Chondrocyte (in vitro differentiated cells): ENCODE measurements at regions not wholly inside any gene's neighbourhood (a gene's known extent, or its start where the extent isn't known, plus 50 kb on each side); places are given as distances from the start of the nearest gene placed in this dataset.

Source experiments
- DNase-seq: peaks from one replicate; pipeline ENCODE4 v3.0.0; 2021; ENCODE audit warnings: mixed read lengths, low spot score
- H3K27ac Mint-ChIP-seq: one replicate; pipeline ENCODE4 v1.8.0; 2021; ENCODE audit warnings: mild to moderate bottlenecking, moderate library complexity, mixed read lengths; ENCODE audit not compliant: unreplicated experiment
- H3K27me3 Mint-ChIP-seq: 2 replicates; pipeline ENCODE4 v1.8.0; 2021; ENCODE audit warnings: low read depth, mixed read lengths
- H3K36me3 Mint-ChIP-seq: 2 replicates; pipeline ENCODE4 v1.8.0; 2021; ENCODE audit warnings: low read depth, mixed read lengths
- H3K4me1 Mint-ChIP-seq: 2 replicates; pipeline ENCODE4 v1.8.0; 2021; ENCODE audit warnings: low read depth, mild to moderate bottlenecking, mixed read lengths
- H3K4me3 Mint-ChIP-seq: one replicate; pipeline ENCODE4 v1.8.0; 2021; ENCODE audit warnings: mild to moderate bottlenecking, moderate library complexity, mixed read lengths; ENCODE audit not compliant: unreplicated experiment
- H3K9me3 Mint-ChIP-seq: 2 replicates; pipeline ENCODE4 v1.8.0; 2021; ENCODE audit warnings: low read depth, mixed read lengths
- TF ChIP-seq, protein P1 (sequence below): fragments of 200-600 bp; sonication (generic); IDR thresholded peaks from 2 replicates; pipeline ENCODE4 v1.5.0; 2021; ENCODE audit warnings: antibody characterized with exemption, mild to moderate bottlenecking, moderate library complexity

DNA sequence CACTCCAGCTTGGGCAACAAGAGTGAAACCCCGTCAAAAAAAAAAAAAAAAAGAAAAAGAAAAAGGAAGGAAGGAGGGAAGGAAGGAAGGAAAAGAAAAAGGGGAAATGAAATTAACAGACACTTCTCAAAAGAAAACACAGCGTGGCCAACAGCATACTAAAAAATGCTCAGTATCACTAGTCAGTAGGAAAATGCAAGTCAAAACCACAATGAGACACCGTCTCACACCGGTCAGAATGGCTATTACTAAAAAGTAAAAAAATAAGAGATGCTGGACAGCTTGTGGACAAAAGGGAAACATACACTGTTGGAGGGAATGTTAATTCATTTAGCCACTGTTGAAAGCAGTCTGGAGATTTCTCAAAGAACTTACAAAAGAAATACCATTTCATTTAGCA, 369.5 kb upstream of the BRINP3 start:
- peaks cover 7% of the 10 kb centered on the region for H3K27me3 Mint-ChIP-seq
- H3K4me1 Mint-ChIP-seq = no peaks in the 10 kb centered on the region
- TF ChIP-seq, protein P1, sequence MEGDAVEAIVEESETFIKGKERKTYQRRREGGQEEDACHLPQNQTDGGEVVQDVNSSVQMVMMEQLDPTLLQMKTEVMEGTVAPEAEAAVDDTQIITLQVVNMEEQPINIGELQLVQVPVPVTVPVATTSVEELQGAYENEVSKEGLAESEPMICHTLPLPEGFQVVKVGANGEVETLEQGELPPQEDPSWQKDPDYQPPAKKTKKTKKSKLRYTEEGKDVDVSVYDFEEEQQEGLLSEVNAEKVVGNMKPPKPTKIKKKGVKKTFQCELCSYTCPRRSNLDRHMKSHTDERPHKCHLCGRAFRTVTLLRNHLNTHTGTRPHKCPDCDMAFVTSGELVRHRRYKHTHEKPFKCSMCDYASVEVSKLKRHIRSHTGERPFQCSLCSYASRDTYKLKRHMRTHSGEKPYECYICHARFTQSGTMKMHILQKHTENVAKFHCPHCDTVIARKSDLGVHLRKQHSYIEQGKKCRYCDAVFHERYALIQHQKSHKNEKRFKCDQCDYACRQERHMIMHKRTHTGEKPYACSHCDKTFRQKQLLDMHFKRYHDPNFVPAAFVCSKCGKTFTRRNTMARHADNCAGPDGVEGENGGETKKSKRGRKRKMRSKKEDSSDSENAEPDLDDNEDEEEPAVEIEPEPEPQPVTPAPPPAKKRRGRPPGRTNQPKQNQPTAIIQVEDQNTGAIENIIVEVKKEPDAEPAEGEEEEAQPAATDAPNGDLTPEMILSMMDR = no peak
- no peak for DNase-seq
- no peaks in the 10 kb centered on the region for H3K36me3 Mint-ChIP-seq
- no peak overlapping the region for H3K4me3 Mint-ChIP-seq
- H3K9me3 Mint-ChIP-seq = no peaks in the 10 kb centered on the region
- no peak overlapping the region for H3K27ac Mint-ChIP-seq

DNA sequence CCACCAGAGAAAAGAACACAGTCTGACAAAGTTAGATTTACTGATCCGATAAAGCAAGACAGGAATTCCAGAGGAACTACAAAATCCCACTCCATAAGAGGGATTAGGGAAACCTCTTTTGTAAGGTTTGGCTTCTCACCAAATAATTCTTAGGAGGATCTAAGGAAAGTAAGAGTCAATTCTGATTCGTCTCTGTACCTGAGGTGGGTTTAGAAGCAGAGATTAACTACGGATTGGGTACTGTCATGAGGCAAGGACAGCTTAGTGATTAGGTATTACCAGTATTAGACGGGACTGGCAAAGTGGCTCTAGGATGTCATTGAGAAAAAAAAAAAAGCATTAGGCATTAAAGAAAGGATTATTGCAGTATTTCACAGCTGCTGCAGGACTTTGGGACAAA, 371.7 kb upstream of the BRINP3 start:
- H3K27me3 Mint-ChIP-seq = peaks cover 11% of the 10 kb centered on the region

DNA sequence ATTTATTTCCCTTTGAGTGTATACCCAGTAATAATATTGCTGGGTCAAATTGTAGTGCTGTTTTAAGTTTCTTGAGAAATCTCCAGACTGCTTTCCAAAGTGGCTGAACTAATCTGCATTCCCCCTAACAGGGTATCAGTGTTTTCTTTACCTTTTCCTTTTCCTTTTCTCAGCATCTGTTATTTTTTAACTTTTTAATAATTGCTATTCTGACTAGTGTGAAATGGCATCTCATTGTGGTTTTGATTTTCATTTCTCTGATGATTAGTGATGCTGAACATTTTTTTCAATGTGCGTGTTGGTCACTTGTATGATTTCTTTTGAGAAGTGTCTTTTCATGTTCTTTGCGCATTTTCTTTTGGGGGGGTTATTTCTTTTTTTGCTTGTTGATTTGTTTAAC, 374.9 kb upstream of the BRINP3 start:
- TF ChIP-seq, protein P1 = no peak
- Mint-ChIP-seq H3K4me3 (no peak overlapping the region), H3K27ac (no peak overlapping the region), H3K27me3 (peaks cover 11% of the 10 kb centered on the region), H3K4me1 (no peaks in the 10 kb centered on the region), H3K9me3 (peaks cover 5% of the 10 kb centered on the region), H3K36me3 (no peaks in the 10 kb centered on the region)
- DNase-seq = no peak

More for the DNA sequence above, 371.7 kb upstream of the BRINP3 start:
- Mint-ChIP-seq H3K4me1 (no peaks in the 10 kb centered on the region), H3K36me3 (no peaks in the 10 kb centered on the region), H3K4me3 (no peak overlapping the region), H3K9me3 (no peaks in the 10 kb centered on the region), H3K27ac (no peak overlapping the region)
- TF ChIP-seq, protein P1 = no peak
- DNase-seq = no peak

DNA sequence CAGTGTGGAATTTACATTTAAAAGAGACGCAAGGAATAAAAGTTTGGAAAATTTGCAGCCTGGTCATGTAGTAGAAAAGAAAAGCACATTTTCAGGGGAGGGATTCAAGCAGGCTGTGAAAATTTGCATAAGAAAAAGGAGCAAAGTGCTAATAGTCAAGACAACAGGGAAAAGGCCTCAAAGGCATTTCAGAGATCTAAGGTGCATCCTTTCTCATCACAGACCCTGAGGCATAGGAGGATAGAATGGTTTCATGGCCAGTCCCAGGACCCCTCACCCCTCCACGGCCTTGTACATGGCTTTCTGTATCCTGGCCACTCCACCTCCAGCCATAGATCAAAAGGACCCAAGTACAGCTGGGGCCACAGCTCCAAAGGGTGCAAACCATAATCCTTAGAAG, 380.5 kb upstream of the BRINP3 start:
- Mint-ChIP-seq H3K4me3 (no peak overlapping the region), H3K27me3 (peaks cover 3% of the 10 kb centered on the region), H3K9me3 (peaks cover 10% of the 10 kb centered on the region), H3K36me3 (no peaks in the 10 kb centered on the region), H3K4me1 (peaks cover 4% of the 10 kb centered on the region), H3K27ac (no peak overlapping the region)
- DNase-seq = no peak
- TF ChIP-seq, protein P1 = no peak

DNA sequence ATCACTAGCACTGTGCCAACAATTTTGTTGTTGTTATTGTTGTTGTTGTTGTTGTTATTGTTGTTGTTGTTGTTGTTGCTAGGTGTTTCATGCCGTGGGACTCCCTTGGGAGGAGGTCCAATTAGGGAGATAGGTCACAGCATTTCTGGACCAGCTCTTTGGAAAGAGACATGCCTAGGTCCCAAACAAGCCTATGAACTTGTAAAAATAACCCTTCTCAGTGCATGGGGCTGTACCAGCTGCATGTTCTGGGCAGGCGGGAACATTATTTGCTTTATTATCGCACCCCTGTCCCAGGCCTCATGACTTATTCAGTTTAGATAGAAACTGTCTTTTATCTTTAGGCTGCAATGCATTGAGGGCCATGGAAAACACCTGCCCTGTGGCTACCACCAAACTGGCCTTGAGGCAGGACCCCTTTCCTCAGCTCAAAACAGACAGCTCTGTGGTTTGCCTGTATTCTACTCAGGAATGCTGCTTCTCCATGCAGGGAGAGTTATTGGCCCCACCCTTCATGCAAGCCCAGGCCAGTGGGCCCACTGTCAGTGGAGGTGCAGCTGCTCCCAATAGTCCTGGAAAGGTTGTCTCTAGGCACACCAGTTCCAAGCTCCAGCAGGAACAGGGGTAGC, 386.5 kb upstream of the BRINP3 start:
- TF ChIP-seq, protein P1 = no peak
- Mint-ChIP-seq H3K27ac (no peak overlapping the region), H3K4me3 (no peak overlapping the region), H3K27me3 (peaks cover 2% of the 10 kb centered on the region), H3K4me1 (peaks cover 9% of the 10 kb centered on the region), H3K36me3 (no peaks in the 10 kb centered on the region), H3K9me3 (peaks cover 5% of the 10 kb centered on the region)
- no peak for DNase-seq
